ENCODE measurements at regions not wholly inside any gene's neighbourhood (a gene's known extent, or its start where the extent isn't known, plus 50 kb on each side); places are given as distances from the start of the nearest gene placed in this dataset.

- TF ChIP-seq CTCF (IDR thresholded peaks at IDR 0.05; ENCODE audit: low read depth, low read length, missing control alignments) = no peak
- H3K4me3 ChIP-seq (ENCODE audit: low read depth, low read length) = no peak overlapping the region
- no peak for DNase-seq (ENCODE audit: low read depth)
Observed at GRCh38 chr1:238955934-238956333, 430.4 kb upstream of the CHRM3 start.

GRCh38 chr1:238954865-238955264 is 431.5 kb upstream of the CHRM3 start:
- DNase-seq (ENCODE audit: low read depth) = no peak
- no peak for TF ChIP-seq CTCF (IDR thresholded peaks at IDR 0.05; ENCODE audit: low read depth, low read length, missing control alignments)
- H3K4me3 ChIP-seq (ENCODE audit: low read depth, low read length) = no peak overlapping the region

GRCh38 chr1:238953448-238954010 is 432.8 kb upstream of the CHRM3 start:
- DNase-seq (ENCODE audit: low read depth) = no peak
- H3K4me3 ChIP-seq (ENCODE audit: low read depth, low read length) = no peak overlapping the region
- TF ChIP-seq CTCF (IDR thresholded peaks at IDR 0.05; ENCODE audit: low read depth, low read length, missing control alignments) = no peak

GRCh38 chr1:238951809-238952208 is 434.6 kb upstream of the CHRM3 start:
- no peak for TF ChIP-seq CTCF (IDR thresholded peaks at IDR 0.05; ENCODE audit: low read depth, low read length, missing control alignments)
- no peak for DNase-seq (ENCODE audit: low read depth)
- no peak overlapping the region for H3K4me3 ChIP-seq (ENCODE audit: low read depth, low read length)

GRCh38 chr1:238950784-238951183 is 435.6 kb upstream of the CHRM3 start:
- no peak for DNase-seq (ENCODE audit: low read depth)
- TF ChIP-seq CTCF (IDR thresholded peaks at IDR 0.05; ENCODE audit: low read depth, low read length, missing control alignments) = no peak
- no peak overlapping the region for H3K4me3 ChIP-seq (ENCODE audit: low read depth, low read length)

- DNase-seq (ENCODE audit: low read depth) = no peak
- no peak for TF ChIP-seq CTCF (IDR thresholded peaks at IDR 0.05; ENCODE audit: low read depth, low read length, missing control alignments)
- H3K4me3 ChIP-seq (ENCODE audit: low read depth, low read length) = no peak overlapping the region
Observed at GRCh38 chr1:238950017-238950416, 436.4 kb upstream of the CHRM3 start.

GRCh38 chr1:238944028-238944427 is 442.3 kb upstream of the CHRM3 start:
- no peak for DNase-seq (ENCODE audit: low read depth)
- no peak overlapping the region for H3K4me3 ChIP-seq (ENCODE audit: low read depth, low read length)
- no peak for TF ChIP-seq CTCF (IDR thresholded peaks at IDR 0.05; ENCODE audit: low read depth, low read length, missing control alignments)
